Stomach (tissue), 4 donors: ENCODE measurements at regions not wholly inside any gene's neighbourhood (a gene's known extent, or its start where the extent isn't known, plus 50 kb on each side); places are given as distances from the start of the nearest gene placed in this dataset.

Experiments
- POLR2AphosphoS5 ChIP-seq, 3 donors: sonication (generic); formaldehyde crosslinking; IDR thresholded peaks; one replicate each; pipeline ENCODE4 v1.6.1; 2016; ENCODE audit warnings: antibody characterized with exemption in 3 of 3
- TF ChIP-seq, protein P1 (sequence below), 7 experiments: fragments of 450-650 bp in 4 of 7; fragments of 200-600 bp in 3 of 7; sonication (generic) in 3 of 7; IDR thresholded peaks; one replicate each; pipeline ENCODE4 v1.5.1; 2016 to 2019; ENCODE audit warnings: antibody characterized with exemption in 7 of 7, control low read depth in 2 of 7, mild to moderate bottlenecking in 1 of 7

DNA sequence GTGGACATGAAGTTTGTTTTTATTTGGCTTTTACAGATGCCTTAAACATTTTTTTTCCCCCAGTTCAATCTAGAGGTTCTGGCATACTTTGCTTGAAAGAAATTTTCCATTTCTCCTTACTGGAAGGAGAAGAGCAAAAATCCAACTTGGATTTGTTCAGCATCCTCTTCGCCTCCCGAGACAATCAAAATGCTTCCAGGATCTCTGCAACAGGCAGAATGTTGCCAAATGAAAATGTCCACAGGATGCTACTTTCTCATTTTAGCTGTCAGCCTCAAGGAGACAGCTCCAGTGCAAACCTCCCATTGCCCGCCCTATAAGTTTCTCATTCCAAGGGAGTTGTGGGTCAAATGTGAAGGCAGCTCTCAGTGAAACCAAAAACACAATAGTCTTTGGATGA, 1972.1 kb downstream of the MAT2B start:
- TF ChIP-seq, protein P1, sequence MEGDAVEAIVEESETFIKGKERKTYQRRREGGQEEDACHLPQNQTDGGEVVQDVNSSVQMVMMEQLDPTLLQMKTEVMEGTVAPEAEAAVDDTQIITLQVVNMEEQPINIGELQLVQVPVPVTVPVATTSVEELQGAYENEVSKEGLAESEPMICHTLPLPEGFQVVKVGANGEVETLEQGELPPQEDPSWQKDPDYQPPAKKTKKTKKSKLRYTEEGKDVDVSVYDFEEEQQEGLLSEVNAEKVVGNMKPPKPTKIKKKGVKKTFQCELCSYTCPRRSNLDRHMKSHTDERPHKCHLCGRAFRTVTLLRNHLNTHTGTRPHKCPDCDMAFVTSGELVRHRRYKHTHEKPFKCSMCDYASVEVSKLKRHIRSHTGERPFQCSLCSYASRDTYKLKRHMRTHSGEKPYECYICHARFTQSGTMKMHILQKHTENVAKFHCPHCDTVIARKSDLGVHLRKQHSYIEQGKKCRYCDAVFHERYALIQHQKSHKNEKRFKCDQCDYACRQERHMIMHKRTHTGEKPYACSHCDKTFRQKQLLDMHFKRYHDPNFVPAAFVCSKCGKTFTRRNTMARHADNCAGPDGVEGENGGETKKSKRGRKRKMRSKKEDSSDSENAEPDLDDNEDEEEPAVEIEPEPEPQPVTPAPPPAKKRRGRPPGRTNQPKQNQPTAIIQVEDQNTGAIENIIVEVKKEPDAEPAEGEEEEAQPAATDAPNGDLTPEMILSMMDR (IDR thresholded peaks at IDR 0.05) = no peak
- TF ChIP-seq POLR2AphosphoS5 (IDR thresholded peaks at IDR 0.05) = no peak
